ENCODE measurements at regions not wholly inside any gene's neighbourhood (a gene's known extent, or its start where the extent isn't known, plus 50 kb on each side); places are given as distances from the start of the nearest gene placed in this dataset.

- TF ChIP-seq SIN3A (IDR thresholded peaks at IDR 0.05; ENCODE audit: borderline replicate concordance, insufficient read depth, low read length) (no peak), TAF1 (IDR thresholded peaks at IDR 0.05; ENCODE audit: borderline replicate concordance, insufficient read depth, low read length) (no peak), FOXP2 (optimal IDR thresholded peaks at IDR 0.05; ENCODE audit: borderline replicate concordance, extremely low read depth, extremely low read length, insufficient read depth) (no peak), POLR2AphosphoS5 (IDR thresholded peaks at IDR 0.05; ENCODE audit: low read depth, low read length) (no peak), REST (IDR thresholded peaks at IDR 0.05; ENCODE audit: insufficient read depth in 1 of 2, low read depth in 2 of 2, low read length in 2 of 2) (no peak)
Observed at GRCh38 chr15:94987085-94987484, 755.7 kb downstream of the MCTP2 start.

- no peak for TF ChIP-seq FOXP2 (optimal IDR thresholded peaks at IDR 0.05; ENCODE audit: borderline replicate concordance, extremely low read depth, extremely low read length, insufficient read depth)
- no peak for TF ChIP-seq TAF1 (IDR thresholded peaks at IDR 0.05; ENCODE audit: borderline replicate concordance, insufficient read depth, low read length)
- no peak for TF ChIP-seq POLR2AphosphoS5 (IDR thresholded peaks at IDR 0.05; ENCODE audit: low read depth, low read length)
- TF ChIP-seq SIN3A (IDR thresholded peaks at IDR 0.05; ENCODE audit: borderline replicate concordance, insufficient read depth, low read length), result no peak
- no peak for TF ChIP-seq REST (IDR thresholded peaks at IDR 0.05; ENCODE audit: insufficient read depth in 1 of 2, low read depth in 2 of 2, low read length in 2 of 2)
Observed at GRCh38 chr15:94991718-94992117, 760.4 kb downstream of the MCTP2 start.

- TF ChIP-seq FOXP2 (optimal IDR thresholded peaks at IDR 0.05; ENCODE audit: borderline replicate concordance, extremely low read depth, extremely low read length, insufficient read depth) (no peak), REST (IDR thresholded peaks at IDR 0.05; ENCODE audit: insufficient read depth in 1 of 2, low read depth in 2 of 2, low read length in 2 of 2) (no peak), POLR2AphosphoS5 (IDR thresholded peaks at IDR 0.05; ENCODE audit: low read depth, low read length) (no peak), SIN3A (IDR thresholded peaks at IDR 0.05; ENCODE audit: borderline replicate concordance, insufficient read depth, low read length) (no peak), TAF1 (IDR thresholded peaks at IDR 0.05; ENCODE audit: borderline replicate concordance, insufficient read depth, low read length) (no peak)
Observed at GRCh38 chr15:95009635-95010034, 778.3 kb downstream of the MCTP2 start.

GRCh38 chr15:95013381-95013780 is 782.0 kb downstream of the MCTP2 start:
- TF ChIP-seq REST (IDR thresholded peaks at IDR 0.05; ENCODE audit: insufficient read depth in 1 of 2, low read depth in 2 of 2, low read length in 2 of 2) (no peak), TAF1 (IDR thresholded peaks at IDR 0.05; ENCODE audit: borderline replicate concordance, insufficient read depth, low read length) (no peak), POLR2AphosphoS5 (IDR thresholded peaks at IDR 0.05; ENCODE audit: low read depth, low read length) (no peak), FOXP2 (optimal IDR thresholded peaks at IDR 0.05; ENCODE audit: borderline replicate concordance, extremely low read depth, extremely low read length, insufficient read depth) (no peak), SIN3A (IDR thresholded peaks at IDR 0.05; ENCODE audit: borderline replicate concordance, insufficient read depth, low read length) (no peak)

All from PFSK-1 (cell line).